ENCODE measurements at regions not wholly inside any gene's neighbourhood (a gene's known extent, or its start where the extent isn't known, plus 50 kb on each side); places are given as distances from the start of the nearest gene placed in this dataset.
"Not testable (repeated sequence)": the region's sequence is repeated elsewhere in the genome, so short reads cannot be mapped to it uniquely, and the experiment has no call there.

DNA sequence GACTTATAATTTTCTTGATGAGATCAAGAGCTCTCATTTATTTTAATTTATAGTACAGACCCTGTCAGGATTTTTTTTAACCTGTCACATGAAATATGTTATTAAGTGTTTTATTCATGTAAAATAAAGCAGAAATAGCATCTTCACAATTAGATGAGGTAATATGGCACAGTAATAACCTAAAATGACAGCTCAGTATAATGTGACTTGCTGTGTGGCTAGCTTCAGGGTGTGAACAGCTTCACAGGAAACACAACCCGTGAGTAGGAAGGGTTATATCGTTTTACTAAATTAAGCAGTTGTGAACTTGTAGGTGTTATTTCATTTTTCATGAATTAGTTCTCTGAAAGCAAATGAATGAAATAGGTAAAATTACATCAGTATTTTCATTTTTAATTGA lies 366.9 kb upstream of the CHORDC1 start:
- DNase-seq (ENCODE audit: low read depth in 1 of 2, low spot score in 1 of 2): no peak
- H3K27ac ChIP-seq (replicated peaks): no peak overlapping the region
- no peaks in the 10 kb centered on the region for H3K27me3 ChIP-seq (ENCODE audit: insufficient read depth, poor library complexity, severe bottlenecking)
- TF ChIP-seq CTCF (IDR thresholded peaks at IDR 0.05; ENCODE audit: insufficient read depth, low read length) (no peak), POLR2AphosphoS5 (IDR thresholded peaks at IDR 0.05; ENCODE audit: low read depth) (no peak), SPI1 (IDR thresholded peaks at IDR 0.05; ENCODE audit: borderline replicate concordance, low read depth) (no peak), GABPA (IDR thresholded peaks at IDR 0.05; ENCODE audit: low read depth) (no peak)
- TF ChIP-seq, protein P1, sequence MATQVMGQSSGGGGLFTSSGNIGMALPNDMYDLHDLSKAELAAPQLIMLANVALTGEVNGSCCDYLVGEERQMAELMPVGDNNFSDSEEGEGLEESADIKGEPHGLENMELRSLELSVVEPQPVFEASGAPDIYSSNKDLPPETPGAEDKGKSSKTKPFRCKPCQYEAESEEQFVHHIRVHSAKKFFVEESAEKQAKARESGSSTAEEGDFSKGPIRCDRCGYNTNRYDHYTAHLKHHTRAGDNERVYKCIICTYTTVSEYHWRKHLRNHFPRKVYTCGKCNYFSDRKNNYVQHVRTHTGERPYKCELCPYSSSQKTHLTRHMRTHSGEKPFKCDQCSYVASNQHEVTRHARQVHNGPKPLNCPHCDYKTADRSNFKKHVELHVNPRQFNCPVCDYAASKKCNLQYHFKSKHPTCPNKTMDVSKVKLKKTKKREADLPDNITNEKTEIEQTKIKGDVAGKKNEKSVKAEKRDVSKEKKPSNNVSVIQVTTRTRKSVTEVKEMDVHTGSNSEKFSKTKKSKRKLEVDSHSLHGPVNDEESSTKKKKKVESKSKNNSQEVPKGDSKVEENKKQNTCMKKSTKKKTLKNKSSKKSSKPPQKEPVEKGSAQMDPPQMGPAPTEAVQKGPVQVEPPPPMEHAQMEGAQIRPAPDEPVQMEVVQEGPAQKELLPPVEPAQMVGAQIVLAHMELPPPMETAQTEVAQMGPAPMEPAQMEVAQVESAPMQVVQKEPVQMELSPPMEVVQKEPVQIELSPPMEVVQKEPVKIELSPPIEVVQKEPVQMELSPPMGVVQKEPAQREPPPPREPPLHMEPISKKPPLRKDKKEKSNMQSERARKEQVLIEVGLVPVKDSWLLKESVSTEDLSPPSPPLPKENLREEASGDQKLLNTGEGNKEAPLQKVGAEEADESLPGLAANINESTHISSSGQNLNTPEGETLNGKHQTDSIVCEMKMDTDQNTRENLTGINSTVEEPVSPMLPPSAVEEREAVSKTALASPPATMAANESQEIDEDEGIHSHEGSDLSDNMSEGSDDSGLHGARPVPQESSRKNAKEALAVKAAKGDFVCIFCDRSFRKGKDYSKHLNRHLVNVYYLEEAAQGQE (IDR thresholded peaks at IDR 0.05; ENCODE audit: insufficient replicate concordance, low read depth): no peak
- no peak overlapping the region for H3K4me3 ChIP-seq (replicated peaks; ENCODE audit: insufficient read depth, low read length)

DNA sequence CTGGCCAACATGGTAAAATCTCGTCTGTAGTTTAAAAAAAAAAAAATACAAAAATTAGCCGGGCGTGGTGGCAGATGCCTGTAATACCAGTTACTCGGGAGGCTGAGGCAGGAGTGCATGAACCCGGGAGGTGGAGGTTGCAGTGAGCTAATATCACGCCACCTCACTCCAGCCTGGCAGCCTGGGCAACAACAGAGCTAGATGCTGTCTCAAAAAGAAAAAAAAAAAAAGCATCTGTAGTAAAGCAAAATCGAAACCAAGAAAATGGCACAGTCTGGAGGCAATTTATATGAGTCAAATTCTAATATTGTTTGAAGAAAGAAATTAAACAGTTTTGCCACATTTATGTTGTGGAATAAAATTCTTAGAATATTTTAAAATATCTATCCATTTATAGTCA lies 365.0 kb upstream of the CHORDC1 start:
- TF ChIP-seq POLR2AphosphoS5 (IDR thresholded peaks at IDR 0.05; ENCODE audit: low read depth) (no peak), SPI1 (IDR thresholded peaks at IDR 0.05; ENCODE audit: borderline replicate concordance, low read depth) (no peak), GABPA (IDR thresholded peaks at IDR 0.05; ENCODE audit: low read depth) (no peak), CTCF (IDR thresholded peaks at IDR 0.05; ENCODE audit: insufficient read depth, low read length) (no peak)
- TF ChIP-seq, protein P1 (IDR thresholded peaks at IDR 0.05; ENCODE audit: insufficient replicate concordance, low read depth): no peak
- Histone ChIP-seq H3K27ac (replicated peaks) (no peak overlapping the region), H3K27me3 (ENCODE audit: insufficient read depth, poor library complexity, severe bottlenecking) (no peaks in the 10 kb centered on the region), H3K4me3 (replicated peaks; ENCODE audit: insufficient read depth, low read length) (no peak overlapping the region)
- no peak for DNase-seq (ENCODE audit: low read depth in 1 of 2, low spot score in 1 of 2)

GRCh38 chr11:90585491-90585890 lies 362.6 kb upstream of the CHORDC1 start:
- no peak for DNase-seq (ENCODE audit: low read depth in 1 of 2, low spot score in 1 of 2)
- H3K27me3 ChIP-seq (ENCODE audit: insufficient read depth, poor library complexity, severe bottlenecking): no peaks in the 10 kb centered on the region
- TF ChIP-seq GABPA (IDR thresholded peaks at IDR 0.05; ENCODE audit: low read depth) (no peak), CTCF (IDR thresholded peaks at IDR 0.05; ENCODE audit: insufficient read depth, low read length) (no peak), POLR2AphosphoS5 (IDR thresholded peaks at IDR 0.05; ENCODE audit: low read depth) (no peak), SPI1 (IDR thresholded peaks at IDR 0.05; ENCODE audit: borderline replicate concordance, low read depth) (no peak)
- TF ChIP-seq, protein P1 (IDR thresholded peaks at IDR 0.05; ENCODE audit: insufficient replicate concordance, low read depth): no peak
- H3K4me3 ChIP-seq (replicated peaks; ENCODE audit: insufficient read depth, low read length): no peak overlapping the region
- H3K27ac ChIP-seq (replicated peaks): no peak overlapping the region

- not testable (repeated sequence) for H3K27ac ChIP-seq (replicated peaks); H3K4me3 ChIP-seq (replicated peaks; ENCODE audit: insufficient read depth, low read length); DNase-seq (ENCODE audit: low read depth in 1 of 2, low spot score in 1 of 2); H3K27me3 ChIP-seq (ENCODE audit: insufficient read depth, poor library complexity, severe bottlenecking)
These were observed 360.1 kb upstream of the CHORDC1 start for GRCh38 chr11:90582999-90583398.
